ENCODE measurements at regions not wholly inside any gene's neighbourhood (a gene's known extent, or its start where the extent isn't known, plus 50 kb on each side); places are given as distances from the start of the nearest gene placed in this dataset.

DNA sequence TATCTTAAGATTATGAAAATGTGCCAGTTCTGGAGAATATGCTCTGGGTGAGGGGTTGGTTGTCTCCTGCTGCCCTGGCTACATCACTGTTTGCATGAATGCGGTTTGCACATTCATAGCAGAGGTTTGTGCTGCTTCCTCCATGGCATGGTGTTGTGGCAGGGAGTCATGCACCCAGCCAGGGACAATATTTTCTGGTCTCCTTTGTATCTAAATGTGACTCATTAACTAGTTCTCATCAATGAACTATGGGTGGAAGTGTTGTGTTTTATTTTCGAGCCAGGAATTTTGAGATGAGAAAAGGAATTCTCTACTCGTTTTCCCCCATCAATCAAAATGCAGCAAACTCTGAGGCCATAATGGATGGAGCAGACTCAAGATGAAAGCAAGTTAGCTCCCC, 527.3 kb downstream of the SNAPC1 start:
- TF ChIP-seq, protein P1, sequence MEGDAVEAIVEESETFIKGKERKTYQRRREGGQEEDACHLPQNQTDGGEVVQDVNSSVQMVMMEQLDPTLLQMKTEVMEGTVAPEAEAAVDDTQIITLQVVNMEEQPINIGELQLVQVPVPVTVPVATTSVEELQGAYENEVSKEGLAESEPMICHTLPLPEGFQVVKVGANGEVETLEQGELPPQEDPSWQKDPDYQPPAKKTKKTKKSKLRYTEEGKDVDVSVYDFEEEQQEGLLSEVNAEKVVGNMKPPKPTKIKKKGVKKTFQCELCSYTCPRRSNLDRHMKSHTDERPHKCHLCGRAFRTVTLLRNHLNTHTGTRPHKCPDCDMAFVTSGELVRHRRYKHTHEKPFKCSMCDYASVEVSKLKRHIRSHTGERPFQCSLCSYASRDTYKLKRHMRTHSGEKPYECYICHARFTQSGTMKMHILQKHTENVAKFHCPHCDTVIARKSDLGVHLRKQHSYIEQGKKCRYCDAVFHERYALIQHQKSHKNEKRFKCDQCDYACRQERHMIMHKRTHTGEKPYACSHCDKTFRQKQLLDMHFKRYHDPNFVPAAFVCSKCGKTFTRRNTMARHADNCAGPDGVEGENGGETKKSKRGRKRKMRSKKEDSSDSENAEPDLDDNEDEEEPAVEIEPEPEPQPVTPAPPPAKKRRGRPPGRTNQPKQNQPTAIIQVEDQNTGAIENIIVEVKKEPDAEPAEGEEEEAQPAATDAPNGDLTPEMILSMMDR (IDR thresholded peaks at IDR 0.05) = no peak
- no peak for TF ChIP-seq POLR2A (IDR thresholded peaks at IDR 0.05)
